Vagina (tissue), 2 donors: ENCODE measurements at regions not wholly inside any gene's neighbourhood (a gene's known extent, or its start where the extent isn't known, plus 50 kb on each side); places are given as distances from the start of the nearest gene placed in this dataset.

Experiments used
- CTCF ChIP-seq, 3 experiments: fragments of 450-650 bp in 2 of 3; fragments of 200-600 bp in 1 of 3; sonication (generic) in 1 of 3; IDR thresholded peaks; one replicate each; pipeline ENCODE4 v1.5.1; 2017 to 2019; ENCODE audit warnings: antibody characterized with exemption in 3 of 3, mild to moderate bottlenecking in 2 of 3, moderate library complexity in 2 of 3
- POLR2A ChIP-seq, 2 donors: fragments of 450-650 bp; IDR thresholded peaks; one replicate each; pipeline ENCODE4 v1.6.1; 2017; ENCODE audit warnings: antibody characterized with exemption in 2 of 2, mild to moderate bottlenecking in 2 of 2, moderate library complexity in 2 of 2
- POLR2AphosphoS5 ChIP-seq, 2 donors: sonication (generic); formaldehyde crosslinking; IDR thresholded peaks; one replicate each; pipeline ENCODE4 v1.9.0; 2017; ENCODE audit warnings: antibody characterized with exemption in 2 of 2, mild to moderate bottlenecking in 2 of 2, low read depth in 1 of 2; ENCODE audit not compliant: insufficient read depth in 1 of 2

DNA sequence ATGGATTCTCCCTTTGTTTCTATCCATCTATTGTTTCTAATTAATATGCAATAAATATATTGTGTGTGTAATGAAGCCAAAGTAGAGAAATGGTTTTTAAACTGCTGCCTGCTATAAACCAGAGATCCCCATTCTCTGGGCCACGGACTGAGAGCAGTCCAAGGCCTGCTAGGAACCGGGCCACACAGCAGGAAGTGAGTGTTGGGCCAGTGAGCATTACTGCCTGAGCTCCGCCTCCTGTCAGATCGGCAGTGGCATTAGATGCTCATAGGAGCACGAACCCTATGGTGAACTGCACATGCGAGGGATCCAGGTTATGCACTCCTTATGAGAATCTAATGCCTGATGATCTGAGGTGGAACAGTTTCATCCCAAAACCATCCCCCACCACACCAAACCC lies 85.2 kb upstream of the POMGNT2 start:
- no peak for TF ChIP-seq CTCF (IDR thresholded peaks at IDR 0.05)
- peak in 1 of 2 donors; percentile 6 for TF ChIP-seq POLR2AphosphoS5 (IDR thresholded peaks at IDR 0.05; ENCODE audit: insufficient read depth in 1 of 2, low read depth in 1 of 2)
- TF ChIP-seq POLR2A (IDR thresholded peaks at IDR 0.05): no peak
